Activated T-cell treated with anti-CD3 and anti-CD28 coated beads for 1 hour (primary cell): ENCODE measurements at regions not wholly inside any gene's neighbourhood (a gene's known extent, or its start where the extent isn't known, plus 50 kb on each side); places are given as distances from the start of the nearest gene placed in this dataset.
"Not testable (repeated sequence)": the region's sequence is repeated elsewhere in the genome, so short reads cannot be mapped to it uniquely, and the experiment has no call there.

Experiments used
- DNase-seq: peaks from one replicate; pipeline ENCODE4 v3.0.0-alpha.2; 2020; ENCODE audit warnings: low read depth

GRCh38 chr14:30159374-30159773 is 231.7 kb upstream of the PRKD1 start:
- no peak for DNase-seq

GRCh38 chr14:30160608-30161007 is 233.0 kb upstream of the PRKD1 start:
- DNase-seq, result no peak

- no peak for DNase-seq
Measured at GRCh38 chr14:30162066-30162465, 234.4 kb upstream of the PRKD1 start.

GRCh38 chr14:30165255-30165654 is 237.6 kb upstream of the PRKD1 start:
- DNase-seq, result no peak

- no peak for DNase-seq
Measured at GRCh38 chr14:30177781-30178180, 250.1 kb upstream of the PRKD1 start.

- DNase-seq, result no peak
Measured at GRCh38 chr14:30179381-30180130, 251.9 kb upstream of the PRKD1 start.

- DNase-seq, result no peak
Measured at GRCh38 chr14:30180219-30180618, 252.6 kb upstream of the PRKD1 start.

GRCh38 chr14:30185832-30186231 is 258.2 kb upstream of the PRKD1 start:
- no peak for DNase-seq

GRCh38 chr14:30191639-30192279 is 264.1 kb upstream of the PRKD1 start:
- DNase-seq, result no peak

GRCh38 chr14:30193101-30193500 is 265.5 kb upstream of the PRKD1 start:
- DNase-seq, result no peak

GRCh38 chr14:30193845-30194501 is 266.3 kb upstream of the PRKD1 start:
- DNase-seq, result no peak

GRCh38 chr14:30194741-30195148 is 267.1 kb upstream of the PRKD1 start:
- DNase-seq, result no peak

- no peak for DNase-seq
Measured at GRCh38 chr14:30195941-30196340, 268.3 kb upstream of the PRKD1 start.

- no peak for DNase-seq
Measured at GRCh38 chr14:30196861-30197260, 269.2 kb upstream of the PRKD1 start.

GRCh38 chr14:30198720-30199119 is 271.1 kb upstream of the PRKD1 start:
- not testable (repeated sequence) for DNase-seq

- no peak for DNase-seq
Measured at GRCh38 chr14:30204431-30204980, 276.9 kb upstream of the PRKD1 start.

GRCh38 chr14:30209136-30209535 is 281.5 kb upstream of the PRKD1 start:
- no peak for DNase-seq

GRCh38 chr14:30210630-30211029 is 283.0 kb upstream of the PRKD1 start:
- no peak for DNase-seq

GRCh38 chr14:30211326-30211725 is 283.7 kb upstream of the PRKD1 start:
- no peak for DNase-seq

- DNase-seq, result no peak
Measured at GRCh38 chr14:30214014-30214413, 286.4 kb upstream of the PRKD1 start.

GRCh38 chr14:30214461-30215090 is 286.9 kb upstream of the PRKD1 start:
- DNase-seq, result no peak

GRCh38 chr14:30218907-30219306 is 291.3 kb upstream of the PRKD1 start:
- no peak for DNase-seq
